Heart right ventricle (tissue), 16 donors: ENCODE measurements at regions not wholly inside any gene's neighbourhood (a gene's known extent, or its start where the extent isn't known, plus 50 kb on each side); places are given as distances from the start of the nearest gene placed in this dataset.

Source experiments
- ATAC-seq, 8 donors: fragments of 200-7000 bp; cut with Tn5 transposase; one replicate each; pipeline ENCODE4 v1.9.1; 2020; ENCODE audit warnings: mild to moderate bottlenecking in 8 of 8, moderate library complexity in 8 of 8, moderate number of reproducible peaks in 1 of 8
- DNase-seq, 2 donors: peaks; one replicate each; pipeline ENCODE4 v3.0.0-alpha.2; 2020
- H3K27ac ChIP-seq, 10 donors: fragments of 200-600 bp; sonication (generic) in 2 of 10; one replicate each; pipeline versions ENCODE4 v1.5.0 to v1.8.0; 2020 to 2022; ENCODE audit warnings: mild to moderate bottlenecking in 3 of 10
- H3K27me3 ChIP-seq, 7 donors: fragments of 200-600 bp; one replicate each; pipeline ENCODE4 v1.8.0; 2021 to 2022; ENCODE audit warnings: mild to moderate bottlenecking in 2 of 7
- H3K36me3 ChIP-seq, 9 donors: fragments of 200-600 bp; sonication (generic) in 1 of 9; one replicate each; pipeline versions ENCODE4 v1.5.0 to v1.8.0; 2020 to 2022; ENCODE audit warnings: mild to moderate bottlenecking in 2 of 9
- H3K4me1 ChIP-seq, 9 donors: fragments of 200-600 bp; sonication (generic) in 1 of 9; one replicate each; pipeline versions ENCODE4 v1.5.0 to v1.8.0; 2020 to 2022; ENCODE audit warnings: mild to moderate bottlenecking in 4 of 9
- H3K4me3 ChIP-seq, 10 donors: fragments of 200-600 bp; sonication (generic) in 2 of 10; one replicate each; pipeline versions ENCODE4 v1.5.0 to v1.8.0; 2020 to 2022; ENCODE audit warnings: mild to moderate bottlenecking in 7 of 10, moderate library complexity in 2 of 10
- H3K9me3 ChIP-seq, 11 donors: fragments of 200-600 bp in 10 of 11; sonication (generic) in 2 of 11; one replicate each; pipeline versions ENCODE4 v1.5.0 to v1.8.0; 2013 to 2022; ENCODE audit warnings: mild to moderate bottlenecking in 2 of 11, control low read depth in 1 of 11, moderate library complexity in 1 of 11
- CTCF ChIP-seq, 9 donors: fragments of 200-600 bp; sonication (generic) in 2 of 9; IDR thresholded peaks; one replicate each; pipeline versions ENCODE4 v1.5.0 to v1.8.0; 2021 to 2022; ENCODE audit warnings: antibody characterized with exemption in 9 of 9, mild to moderate bottlenecking in 5 of 9, moderate library complexity in 1 of 9
- WGBS, 2 donors: extraction: QIAGEN DNeasy Blood & Tissue Kit; methylation state at CpG; one replicate each; pipeline ENCODE4 v1.1.7; 2013; ENCODE audit warnings: inconsistent platforms in 1 of 2; 5-methylcytosine and 5-hydroxymethylcytosine counted together
- intact Hi-C, 10 donors: fragments of 100-400 bp; cut with DNase I; formaldehyde crosslinking; loops; one replicate each; pipeline versions ENCODE4 v1.11.1 to v1.14.2; 2022
- donor health status: Arrhythmogenic right ventricular cardiomyopathy.
- donor health status: ischemic (EF 13 %, LVEDD 7.1; RV severe dilation, severe dysfunction).
- donor health status: healthy with polysubstance abuse.
- donor health status: DM: no; HTN: yes; CAD: no.
- donor health status: DM: no; HTN: no; CAD: no.
- donor health status: ischemic (EF 25% LVEDD 6.9; RV normal size, moderate dysfunction).
- donor health status: ischemic (EF 25% LVEDD 5.7; RV mildly dilated, moderate dysfunction).
- donor health status: healthy.
- donor health status: DM: yes; HTN: yes; CAD: no.
- donor health status: Ischemic cardiomyopathy.
- donor health status: ischemic (EF 35%, LVEDD 5.7; RV mildly dilated, moderate dysfunction).
- donor health status: nonischemic (EF 11% LVEDD 7.7; RV severe dilation, severe dysfunction).
- donor health status: DM: yes; HTN: yes; CAD: no.
- donor health status: PGD.
- donor health status: ischemic (EF 29% LVEDD 5.4; RV normal size, mild dysfunction).
- donor health status: nonischemic (EF 23%, LVEDD 6.1; RV moderate dilation, normal function).

- Histone ChIP-seq H3K36me3 (no peaks in the 10 kb centered on the region), H3K9me3 (peaks cover 0 to 84% (median 21%) of the 10 kb centered on the region in 11 donors), H3K27me3 (no peaks in the 10 kb centered on the region), H3K4me3 (no peak overlapping the region), H3K4me1 (no peaks in the 10 kb centered on the region), H3K27ac (no peak overlapping the region)
- intact Hi-C loops, result no loop called here
- TF ChIP-seq CTCF (IDR thresholded peaks at IDR 0.05), result no peak
- no peak for ATAC-seq
- DNase-seq, result no peak
- 82 to 88% methylated on average over 2 of the region's 2 CpGs for WGBS, 2 donors
Observed at GRCh38 chr2:81835321-81836000, 1530.9 kb upstream of the LRRTM1 start.

GRCh38 chr2:81786811-81787210 lies 1482.3 kb upstream of the LRRTM1 start:
- H3K27ac ChIP-seq, result no peak overlapping the region
- ATAC-seq (no peak), DNase-seq (no peak)
- WGBS, 2 donors, result 79 to 81% methylated on average over 3 of the region's 3 CpGs
- peaks cover 0 to 41% (median 0%) of the 10 kb centered on the region in 11 donors for H3K9me3 ChIP-seq
- TF ChIP-seq CTCF (IDR thresholded peaks at IDR 0.05), result no peak
- no peaks in the 10 kb centered on the region for H3K36me3 ChIP-seq
- H3K4me1 ChIP-seq, result no peaks in the 10 kb centered on the region
- H3K27me3 ChIP-seq, result no peaks in the 10 kb centered on the region
- H3K4me3 ChIP-seq, result no peak overlapping the region
- intact Hi-C loops, result no loop called here

GRCh38 chr2:81767187-81767912 lies 1462.8 kb upstream of the LRRTM1 start:
- H3K9me3 ChIP-seq, result peaks cover 0 to 5% (median 0%) of the 10 kb centered on the region in 11 donors
- no peaks in the 10 kb centered on the region for H3K27me3 ChIP-seq
- intact Hi-C loops, result no loop called here
- no peaks in the 10 kb centered on the region for H3K4me1 ChIP-seq
- DNase-seq, result no peak
- no peak overlapping the region for H3K27ac ChIP-seq
- WGBS, 2 donors, result 52 to 69% methylated on average over 5 of the region's 5 CpGs
- no peaks in the 10 kb centered on the region for H3K36me3 ChIP-seq
- ATAC-seq, result no peak
- no peak overlapping the region for H3K4me3 ChIP-seq
- no peak for TF ChIP-seq CTCF (IDR thresholded peaks at IDR 0.05)

GRCh38 chr2:81747481-81748070 lies 1443.0 kb upstream of the LRRTM1 start:
- no peaks in the 10 kb centered on the region for H3K4me1 ChIP-seq
- H3K36me3 ChIP-seq, result no peaks in the 10 kb centered on the region
- no peaks in the 10 kb centered on the region for H3K27me3 ChIP-seq
- TF ChIP-seq CTCF (IDR thresholded peaks at IDR 0.05), result no peak
- 63 to 73% methylated on average over 2 of the region's 2 CpGs for WGBS, 2 donors
- intact Hi-C loops, result loop anchor here in 1 of 10 donors (5.0 kb wide), 1 partner anchor 1815 kb away; no protein-coding TSS in a partner anchor
- no peak overlapping the region for H3K27ac ChIP-seq
- ATAC-seq (no peak), DNase-seq (no peak)
- peaks cover 0 to 26% (median 0%) of the 10 kb centered on the region in 11 donors for H3K9me3 ChIP-seq
- H3K4me3 ChIP-seq, result no peak overlapping the region
